Upper lobe of left lung (tissue), 6 donors: ENCODE measurements at regions not wholly inside any gene's neighbourhood (a gene's known extent, or its start where the extent isn't known, plus 50 kb on each side); places are given as distances from the start of the nearest gene placed in this dataset.
A peak's percentile ranks its signal among the peaks of the same experiment; 100 is the strongest.

Source experiments
- ATAC-seq, 2 donors: fragments of 200-7000 bp; cut with Tn5 transposase; one replicate each; pipeline ENCODE4 v1.9.1; 2022; ENCODE audit warnings: mild to moderate bottlenecking in 2 of 2, moderate library complexity in 2 of 2; ENCODE audit not compliant: low FRiP score in 2 of 2
- DNase-seq, 2 donors: peaks; one replicate each; pipeline ENCODE4 v3.0.0-alpha.2; 2019 to 2020
- H3K27ac ChIP-seq, 4 donors: fragments of 200-600 bp; sonication (generic); one replicate each; pipeline ENCODE4 v1.5.1; 2016 to 2019
- H3K27me3 ChIP-seq, 4 donors: fragments of 200-600 bp; sonication (generic); one replicate each; pipeline ENCODE4 v1.5.1; 2017 to 2019
- H3K36me3 ChIP-seq, 4 donors: fragments of 200-600 bp; sonication (generic); one replicate each; pipeline ENCODE4 v1.5.1; 2016 to 2019
- H3K4me1 ChIP-seq, 4 donors: fragments of 200-600 bp; sonication (generic); one replicate each; pipeline ENCODE4 v1.5.1; 2018 to 2019
- H3K4me3 ChIP-seq, 4 donors: fragments of 200-600 bp; sonication (generic); one replicate each; pipeline ENCODE4 v1.5.1; 2017 to 2019; ENCODE audit warnings: mild to moderate bottlenecking in 2 of 4, moderate library complexity in 1 of 4
- H3K9me3 ChIP-seq, 4 donors: fragments of 200-600 bp; sonication (generic); one replicate each; pipeline ENCODE4 v1.5.1; 2018 to 2019
- EP300 ChIP-seq, 4 donors: sonication (generic); formaldehyde crosslinking; IDR thresholded peaks; one replicate each; pipeline ENCODE4 v1.5.1; 2017; ENCODE audit warnings: antibody characterized with exemption in 4 of 4, control low read depth in 2 of 4
- POLR2A ChIP-seq, 4 donors: fragments of 450-650 bp; IDR thresholded peaks; one replicate each; pipeline ENCODE4 v1.5.1; 2016 to 2017; ENCODE audit warnings: antibody characterized with exemption in 4 of 4, mild to moderate bottlenecking in 2 of 4
- POLR2AphosphoS5 ChIP-seq, 2 donors: sonication (generic); formaldehyde crosslinking; IDR thresholded peaks; one replicate each; pipeline ENCODE4 v1.5.1; 2017; ENCODE audit warnings: antibody characterized with exemption in 2 of 2
- WGBS, 2 donors: methylation state at CpG; one replicate each; pipeline ENCODE4 v1.1.5; 2017 to 2018; 5-methylcytosine and 5-hydroxymethylcytosine counted together
- TF ChIP-seq, protein P1 (sequence below), 6 experiments: fragments of 450-650 bp in 4 of 6; fragments of 200-600 bp in 2 of 6; sonication (generic) in 2 of 6; IDR thresholded peaks; one replicate each; pipeline ENCODE4 v1.5.1; 2016 to 2019; ENCODE audit warnings: antibody characterized with exemption in 6 of 6
- donor health status: DM: no; HTN: no; CAD: no; lungs with moderate emphysema.
- donor health status: DM: no; HTN: yes; CAD: no; lungs with severe emphysema.

DNA sequence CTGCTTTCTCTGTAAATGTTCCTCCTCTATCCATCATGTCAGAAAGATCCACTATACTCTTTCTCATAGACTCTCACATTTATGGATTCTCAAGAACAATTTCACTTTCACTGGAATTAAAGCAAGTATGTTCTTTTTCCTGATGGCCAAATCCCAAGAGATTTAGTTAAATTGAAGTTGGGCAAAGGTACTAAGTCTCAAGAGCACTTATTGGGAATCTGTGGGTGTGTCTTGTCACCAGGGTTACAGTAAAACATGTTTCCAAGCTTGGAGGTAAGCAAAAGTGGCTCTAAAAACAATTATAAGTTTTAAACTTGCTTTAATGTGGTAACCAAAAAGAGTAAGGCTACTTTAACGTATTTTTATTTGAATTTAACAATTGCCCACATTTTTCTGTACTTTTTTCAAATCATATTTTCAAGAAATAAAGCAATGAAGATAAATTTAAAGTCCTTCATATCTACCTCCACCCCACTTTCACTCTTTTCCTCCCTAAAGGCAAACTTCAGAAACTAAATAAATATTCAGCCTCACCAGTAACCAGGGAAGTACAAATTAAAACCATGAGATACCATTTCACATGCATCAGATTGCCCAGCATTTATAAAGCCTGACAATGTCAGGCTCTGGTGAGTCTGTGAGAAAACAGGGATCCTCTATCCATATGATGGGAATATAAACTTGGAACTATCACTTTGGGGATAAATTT lies 387.4 kb downstream of the CETN3 start:
- Histone ChIP-seq H3K9me3 (no peaks in the 10 kb centered on the region), H3K4me1 (no peaks in the 10 kb centered on the region), H3K27me3 (no peaks in the 10 kb centered on the region), H3K36me3 (no peaks in the 10 kb centered on the region), H3K27ac (peak overlapping the region in 1 of 4 donors; percentile 66), H3K4me3 (no peak overlapping the region)
- ATAC-seq (peak; percentile 61 to 67), DNase-seq (no peak)
- WGBS, 2 donors, result 44 to 62% methylated on average over 1 of the region's 1 CpG
- TF ChIP-seq POLR2A (IDR thresholded peaks at IDR 0.05), result no peak
- TF ChIP-seq POLR2AphosphoS5 (IDR thresholded peaks at IDR 0.05), result no peak
- no peak for TF ChIP-seq EP300 (IDR thresholded peaks at IDR 0.05)
- TF ChIP-seq, protein P1, sequence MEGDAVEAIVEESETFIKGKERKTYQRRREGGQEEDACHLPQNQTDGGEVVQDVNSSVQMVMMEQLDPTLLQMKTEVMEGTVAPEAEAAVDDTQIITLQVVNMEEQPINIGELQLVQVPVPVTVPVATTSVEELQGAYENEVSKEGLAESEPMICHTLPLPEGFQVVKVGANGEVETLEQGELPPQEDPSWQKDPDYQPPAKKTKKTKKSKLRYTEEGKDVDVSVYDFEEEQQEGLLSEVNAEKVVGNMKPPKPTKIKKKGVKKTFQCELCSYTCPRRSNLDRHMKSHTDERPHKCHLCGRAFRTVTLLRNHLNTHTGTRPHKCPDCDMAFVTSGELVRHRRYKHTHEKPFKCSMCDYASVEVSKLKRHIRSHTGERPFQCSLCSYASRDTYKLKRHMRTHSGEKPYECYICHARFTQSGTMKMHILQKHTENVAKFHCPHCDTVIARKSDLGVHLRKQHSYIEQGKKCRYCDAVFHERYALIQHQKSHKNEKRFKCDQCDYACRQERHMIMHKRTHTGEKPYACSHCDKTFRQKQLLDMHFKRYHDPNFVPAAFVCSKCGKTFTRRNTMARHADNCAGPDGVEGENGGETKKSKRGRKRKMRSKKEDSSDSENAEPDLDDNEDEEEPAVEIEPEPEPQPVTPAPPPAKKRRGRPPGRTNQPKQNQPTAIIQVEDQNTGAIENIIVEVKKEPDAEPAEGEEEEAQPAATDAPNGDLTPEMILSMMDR (IDR thresholded peaks at IDR 0.05), result no peak

DNA sequence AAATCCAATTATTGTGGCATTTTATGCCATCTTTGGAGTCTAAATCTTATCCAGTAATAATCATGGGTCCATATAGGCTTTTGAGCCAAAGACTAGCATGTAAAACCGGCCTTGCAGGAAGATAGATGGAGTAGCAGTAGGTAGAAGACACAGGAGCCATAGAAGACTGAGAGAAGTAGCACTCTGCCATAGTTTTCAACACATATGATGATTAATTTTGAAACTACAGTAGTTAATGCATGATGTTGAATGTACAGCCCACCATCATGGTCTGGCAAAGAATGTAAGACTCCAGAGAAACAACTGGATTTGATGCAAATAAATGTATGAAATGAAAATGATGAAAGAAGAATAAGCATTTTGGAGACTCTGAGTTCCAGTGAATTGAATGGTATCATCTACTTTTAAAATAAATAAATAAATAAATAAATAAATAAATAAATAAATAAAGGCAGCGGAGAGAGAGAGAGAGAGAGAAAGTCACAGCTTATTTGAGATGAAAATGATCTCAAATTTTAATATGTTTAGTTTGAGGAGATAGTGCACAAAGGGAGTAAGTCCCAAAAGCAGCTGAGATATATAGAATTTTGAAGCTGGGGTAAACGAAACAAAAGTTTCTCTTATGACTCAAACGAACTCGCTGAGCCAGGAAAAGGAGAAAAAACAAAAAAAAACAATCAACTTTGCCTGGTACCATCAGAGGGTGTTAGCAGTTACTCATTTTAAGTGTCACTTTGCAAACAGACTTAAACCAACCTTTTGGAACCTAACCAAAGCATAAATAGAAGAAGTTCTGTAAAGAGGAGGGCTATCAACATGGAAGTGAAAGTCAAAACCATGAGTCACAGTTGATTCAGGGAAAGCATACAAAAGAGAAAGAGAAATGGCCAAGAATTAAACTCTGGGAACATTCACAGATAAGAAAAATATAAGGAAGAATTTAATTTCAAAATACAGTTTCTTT lies 388.7 kb downstream of the CETN3 start:
- WGBS, 2 donors, result 53 to 62% methylated on average over 5 of the region's 5 CpGs
- DNase-seq, result no peak

DNA sequence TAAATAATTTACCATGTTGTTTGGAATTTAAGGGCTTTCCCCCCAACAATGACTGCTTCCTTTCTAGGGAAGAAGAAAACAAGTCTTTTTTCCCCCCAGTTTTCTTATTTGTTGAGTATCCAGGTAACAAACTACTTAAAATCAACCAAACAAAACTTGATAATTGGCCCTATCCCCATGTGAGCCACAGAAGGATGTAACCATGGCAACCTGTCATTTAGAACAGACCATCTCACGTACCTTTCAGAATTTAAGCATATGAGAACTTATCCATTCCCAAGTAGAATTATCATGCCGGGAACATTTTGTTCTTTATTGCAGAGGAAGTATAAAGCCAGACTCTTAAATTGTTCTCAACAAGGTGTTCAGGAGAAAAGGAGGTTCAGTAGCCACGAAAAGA lies 392.3 kb downstream of the CETN3 start:
- Histone ChIP-seq H3K4me1 (no peaks in the 10 kb centered on the region), H3K27ac (no peak overlapping the region), H3K4me3 (no peak overlapping the region), H3K27me3 (no peaks in the 10 kb centered on the region), H3K36me3 (no peaks in the 10 kb centered on the region), H3K9me3 (no peaks in the 10 kb centered on the region)
- WGBS, 2 donors, result 75 to 89% methylated on average over 3 of the region's 3 CpGs
- TF ChIP-seq POLR2A (IDR thresholded peaks at IDR 0.05) (no peak), POLR2AphosphoS5 (IDR thresholded peaks at IDR 0.05) (no peak), EP300 (IDR thresholded peaks at IDR 0.05) (no peak)
- TF ChIP-seq, protein P1 (IDR thresholded peaks at IDR 0.05), result no peak
- DNase-seq (no peak), ATAC-seq (no peak)

More for the DNA sequence above, 388.7 kb downstream of the CETN3 start:
- TF ChIP-seq, protein P1 (IDR thresholded peaks at IDR 0.05), result no peak
- TF ChIP-seq EP300 (IDR thresholded peaks at IDR 0.05), result no peak
- TF ChIP-seq POLR2AphosphoS5 (IDR thresholded peaks at IDR 0.05), result peak in 1 of 2 donors; percentile 10
- H3K9me3 ChIP-seq, result no peaks in the 10 kb centered on the region
- no peaks in the 10 kb centered on the region for H3K4me1 ChIP-seq
- ATAC-seq, result peak; percentile 78 to 90
- H3K4me3 ChIP-seq, result peak overlapping the region in 2 of 4 donors; percentile 16 to 31
- H3K36me3 ChIP-seq, result no peaks in the 10 kb centered on the region
- H3K27ac ChIP-seq, result peak overlapping the region; percentile 17 to 66 (median 32)
- no peaks in the 10 kb centered on the region for H3K27me3 ChIP-seq

DNA sequence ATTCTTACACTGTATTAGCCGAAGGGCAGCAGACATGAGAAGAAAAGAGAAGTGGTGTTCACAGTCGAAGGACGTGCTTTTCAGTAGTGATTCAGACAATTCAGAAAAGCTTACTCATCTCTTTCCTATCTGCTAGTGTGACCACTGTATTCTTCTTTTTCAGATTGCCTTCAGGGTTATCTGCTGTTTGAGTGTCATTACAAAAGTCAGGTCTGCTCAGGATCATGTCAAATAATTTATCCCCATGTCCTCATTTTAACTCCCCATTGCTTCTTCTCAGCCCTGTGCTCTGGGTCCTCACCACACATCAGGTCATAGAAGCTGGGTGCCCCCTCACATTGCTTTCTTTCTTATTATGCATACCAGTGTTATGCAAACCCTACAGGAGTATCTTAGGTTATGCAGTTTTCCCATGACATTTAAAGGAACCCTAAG lies 394.0 kb downstream of the CETN3 start:
- Histone ChIP-seq H3K4me1 (no peaks in the 10 kb centered on the region), H3K27ac (no peak overlapping the region), H3K27me3 (no peaks in the 10 kb centered on the region), H3K9me3 (no peaks in the 10 kb centered on the region), H3K4me3 (no peak overlapping the region), H3K36me3 (no peaks in the 10 kb centered on the region)
- DNase-seq, result no peak
- WGBS, 2 donors, result 40 to 48% methylated on average over 3 of the region's 3 CpGs
- no peak for TF ChIP-seq EP300 (IDR thresholded peaks at IDR 0.05)
- no peak for TF ChIP-seq POLR2AphosphoS5 (IDR thresholded peaks at IDR 0.05)
- ATAC-seq, result peak in 1 of 2 donors; percentile 68

DNA sequence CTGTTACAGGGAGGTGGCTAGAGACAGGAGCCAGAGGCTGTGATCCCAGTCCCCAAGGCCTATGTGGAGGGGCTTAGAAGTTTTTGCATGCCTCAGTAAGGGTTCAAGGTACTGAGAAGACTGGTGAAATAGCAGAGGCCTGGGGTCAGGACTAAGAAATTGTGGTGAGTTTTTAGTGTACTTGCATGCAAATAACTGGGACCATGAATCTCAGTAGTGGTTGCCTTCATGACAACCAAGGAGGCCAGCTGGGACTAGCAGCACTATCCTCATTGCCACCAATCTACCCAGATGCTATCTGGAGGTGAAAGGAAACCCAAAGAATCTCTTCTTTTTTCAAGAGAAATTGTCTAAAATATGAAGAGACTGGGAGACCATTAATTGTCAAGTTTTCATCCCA lies 395.1 kb downstream of the CETN3 start:
- H3K9me3 ChIP-seq, result no peaks in the 10 kb centered on the region
- no peaks in the 10 kb centered on the region for H3K36me3 ChIP-seq
- ATAC-seq, result peak in 1 of 2 donors; percentile 37

More for the DNA sequence above, 395.1 kb downstream of the CETN3 start:
- Histone ChIP-seq H3K27ac (no peak overlapping the region), H3K4me1 (no peaks in the 10 kb centered on the region), H3K27me3 (no peaks in the 10 kb centered on the region), H3K4me3 (no peak overlapping the region)
- TF ChIP-seq POLR2AphosphoS5 (IDR thresholded peaks at IDR 0.05) (no peak), POLR2A (IDR thresholded peaks at IDR 0.05) (no peak), EP300 (IDR thresholded peaks at IDR 0.05) (no peak)
- TF ChIP-seq, protein P1 (IDR thresholded peaks at IDR 0.05), result no peak
- no peak for DNase-seq
